SK-N-SH (cell line): ENCODE measurements at regions not wholly inside any gene's neighbourhood (a gene's known extent, or its start where the extent isn't known, plus 50 kb on each side); places are given as distances from the start of the nearest gene placed in this dataset.

Experiments
- CTCF ChIA-PET: fragments of 300-600, 350-600 bp; formaldehyde crosslinking; extraction: SDS; loops from one replicate; lab custom pipeline; 2021; lab: Yijun Ruan, JAX
- POLR2A ChIA-PET: fragments of 350-600 bp; sonication (Branson Sonifier 250); formaldehyde crosslinking; extraction: SDS; loops from one replicate; lab custom pipeline; 2020; ENCODE audit warnings: antibody characterized with exemption, inconsistent platforms; lab: Yijun Ruan, JAX
- DNase-seq: peaks from one replicate; pipeline ENCODE4 v3.0.0; 2012
- H2AFZ ChIP-seq: fragments of 200-600 bp; sonication (generic); 2 replicates; pipeline ENCODE4 v1.8.1; 2016; ENCODE audit warnings: antibody characterized with exemption, mild to moderate bottlenecking, low read depth
- H3F3A ChIP-seq: fragments of 200-600 bp; sonication (generic); replicated peaks from 2 replicates; pipeline ENCODE3; 2016; ENCODE audit warnings: antibody characterized with exemption, mild to moderate bottlenecking; ENCODE audit not compliant: insufficient read depth
- H3K27ac ChIP-seq, 2 experiments: fragments of 200-500 bp in 1 of 2; fragments of 200-600 bp in 1 of 2; sonication (Bioruptor generic) in 1 of 2; sonication (generic), shearing (Covaris generic) in 1 of 2; 2 replicates each; pipeline versions ENCODE4 v1.5.1 to v1.6.1; 2014 to 2016; ENCODE audit warnings: low read depth in 2 of 2, inconsistent platforms in 1 of 2, low read length in 1 of 2, mild to moderate bottlenecking in 1 of 2, mixed read lengths in 1 of 2
- H3K27me3 ChIP-seq: fragments of 200-600 bp; sonication (generic), shearing (Covaris generic); 2 replicates; pipeline ENCODE4 v1.6.1; 2016; ENCODE audit warnings: mixed run types; ENCODE audit not compliant: insufficient read depth
- H3K36me3 ChIP-seq, 2 experiments: fragments of 200-500 bp in 1 of 2; fragments of 200-600 bp in 1 of 2; sonication (Bioruptor generic) in 1 of 2; sonication (generic) in 1 of 2; replicated peaks in 1 of 2; 2 replicates each; pipeline versions ENCODE3 to v1.5.1; 2014 to 2016; ENCODE audit warnings: low read length in 1 of 2, mild to moderate bottlenecking in 1 of 2; ENCODE audit not compliant: insufficient read depth in 2 of 2, control insufficient read depth in 1 of 2
- H3K4me1 ChIP-seq, 2 experiments: fragments of 200-500 bp in 1 of 2; fragments of 200-600 bp in 1 of 2; sonication (Bioruptor generic) in 1 of 2; sonication (generic), shearing (Covaris generic) in 1 of 2; 2 replicates each; pipeline versions ENCODE4 v1.5.1 to v1.6.1; 2014 to 2016; ENCODE audit warnings: low read depth in 1 of 2, low read length in 1 of 2, mixed run types in 1 of 2; ENCODE audit not compliant: insufficient read depth in 2 of 2, control insufficient read depth in 1 of 2
- H3K4me2 ChIP-seq: fragments of 200-600 bp; sonication (generic), shearing (Covaris generic); 2 replicates; pipeline ENCODE4 v1.6.1; 2017; ENCODE audit warnings: mixed run types
- H3K4me3 ChIP-seq, 2 experiments: fragments of 200-500 bp in 1 of 2; fragments of 200-600 bp in 1 of 2; sonication (Bioruptor generic) in 1 of 2; sonication (generic), shearing (Covaris generic) in 1 of 2; 2 replicates each; pipeline versions ENCODE4 v1.5.1 to v1.8.1; 2014 to 2016; ENCODE audit warnings: low read depth in 2 of 2, inconsistent platforms in 1 of 2, low read length in 1 of 2, mild to moderate bottlenecking in 1 of 2, mixed read lengths in 1 of 2, moderate library complexity in 1 of 2
- H3K79me2 ChIP-seq: fragments of 200-600 bp; sonication (generic); 2 replicates; pipeline ENCODE4 v1.8.1; 2017; ENCODE audit warnings: mild to moderate bottlenecking; ENCODE audit not compliant: insufficient read depth
- H3K9ac ChIP-seq: fragments of 200-600 bp; sonication (generic); 2 replicates; pipeline ENCODE4 v1.6.1; 2017; ENCODE audit warnings: mixed run types
- H3K9me2 ChIP-seq: fragments of 200-600 bp; sonication (generic); 2 replicates; pipeline ENCODE4 v1.6.1; 2017; ENCODE audit warnings: mixed run types
- H3K9me3 ChIP-seq: fragments of 200-600 bp; sonication (generic); 2 replicates; pipeline ENCODE4 v1.6.1; 2017; ENCODE audit warnings: mixed run types, mild to moderate bottlenecking, moderate library complexity
- H4K20me1 ChIP-seq: fragments of 200-600 bp; sonication (generic); 2 replicates; pipeline ENCODE4 v1.6.1; 2017; ENCODE audit warnings: mild to moderate bottlenecking, mixed run types; ENCODE audit not compliant: insufficient read depth
- CHD2 ChIP-seq: fragments of 150-350 bp; IDR thresholded peaks from 2 replicates; pipeline ENCODE4 v1.6.1; 2018; ENCODE audit warnings: low read length; ENCODE audit not compliant: partially characterized antibody
- ELF1 ChIP-seq: IDR thresholded peaks from 2 replicates; pipeline ENCODE4 v1.4.0; 2012
- EZH2phosphoT487 ChIP-seq: fragments of 200-600 bp; sonication (generic); IDR thresholded peaks from 2 replicates; pipeline ENCODE4 v1.6.1; 2017; ENCODE audit warnings: low read depth, mixed run types, mild to moderate bottlenecking, antibody characterized with exemption, moderate library complexity, borderline replicate concordance
- FOSL2 ChIP-seq: IDR thresholded peaks from 2 replicates; pipeline ENCODE4 v1.4.0; 2012; ENCODE audit warnings: low read depth, mild to moderate bottlenecking, moderate library complexity, borderline replicate concordance
- FOXJ3 ChIP-seq: sonication (generic); formaldehyde crosslinking; IDR thresholded peaks from 2 replicates; pipeline ENCODE4 v1.5.1; 2020; ENCODE audit warnings: mild to moderate bottlenecking, missing genetic modification reagents
- FOXM1 ChIP-seq: IDR thresholded peaks from 2 replicates; pipeline ENCODE4 v1.4.0; 2012; ENCODE audit warnings: low read depth, mild to moderate bottlenecking
- GABPA ChIP-seq: IDR thresholded peaks from 2 replicates; pipeline ENCODE4 v1.4.0; 2012; ENCODE audit warnings: low read depth, mild to moderate bottlenecking
- GATA2 ChIP-seq: sonication (generic); formaldehyde crosslinking; IDR thresholded peaks from 2 replicates; pipeline ENCODE4 v1.5.0; 2020; ENCODE audit warnings: mild to moderate bottlenecking, missing genetic modification reagents
- IRF3 ChIP-seq: fragments of 150-350 bp; IDR thresholded peaks from 2 replicates; pipeline ENCODE4 v1.6.1; 2016; ENCODE audit warnings: mild to moderate bottlenecking, low read depth, low read length
- MAX ChIP-seq: IDR thresholded peaks from 2 replicates; pipeline ENCODE4 v1.4.0; 2012; ENCODE audit warnings: low read depth
- MXI1 ChIP-seq: IDR thresholded peaks from 2 replicates; pipeline ENCODE4 v1.6.1; 2012; ENCODE audit warnings: mild to moderate bottlenecking, low read depth, low read length, improper control_type of control experiment
- NRF1 ChIP-seq: IDR thresholded peaks from 2 replicates; pipeline ENCODE4 v1.6.1; 2012; ENCODE audit warnings: low read depth, mild to moderate bottlenecking, low read length
- PBX3 ChIP-seq: IDR thresholded peaks from 2 replicates; pipeline ENCODE4; 2012
- RAD21 ChIP-seq: IDR thresholded peaks from 2 replicates; pipeline ENCODE4 v1.6.1; 2012; ENCODE audit warnings: mild to moderate bottlenecking, low read length
- RCOR1 ChIP-seq: fragments of 150-350 bp; IDR thresholded peaks from 2 replicates; pipeline ENCODE4 v1.6.1; 2017; ENCODE audit warnings: antibody characterized with exemption, low read length
- RXRA ChIP-seq: IDR thresholded peaks from 2 replicates; pipeline ENCODE4 v1.4.0; 2012; ENCODE audit warnings: low read depth, mild to moderate bottlenecking, borderline replicate concordance
- SMC3 ChIP-seq: IDR thresholded peaks from 2 replicates; pipeline ENCODE4 v1.6.1; 2012; ENCODE audit warnings: low read depth, low read length, improper control_type of control experiment
- TCF12 ChIP-seq: IDR thresholded peaks from 2 replicates; pipeline ENCODE4 v1.4.0; 2012
- ZBTB33 ChIP-seq: IDR thresholded peaks from 2 replicates; pipeline ENCODE4 v1.4.0; 2012; ENCODE audit warnings: low read depth, borderline replicate concordance
- WGBS: methylation state at CpG from one replicate; pipeline ENCODE4 v1.1.6; 2017; ENCODE audit warnings: low lambda C conversion rate; 5-methylcytosine and 5-hydroxymethylcytosine counted together

- H3F3A ChIP-seq, result no peaks in the 10 kb centered on the region
- H3K4me2 ChIP-seq, result no peak overlapping the region
- H3K79me2 ChIP-seq, result no peaks in the 10 kb centered on the region
- no peaks in the 10 kb centered on the region for H4K20me1 ChIP-seq
- POLR2A ChIA-PET, result no interaction called here
- H3K4me1 ChIP-seq, result peaks cover 0 to 2% of the 10 kb centered on the region in 2 experiments; a peak in 1 of 4 replicates
- no peaks in the 10 kb centered on the region for H3K9me3 ChIP-seq
- CTCF ChIA-PET, result interaction anchor here (1.2 to 1.3 kb wide), 2 partner anchors 30 to 322 kb away, joined by 3 read pairs; no protein-coding TSS in a partner anchor
- no peak for DNase-seq
- H3K9ac ChIP-seq, result no peak overlapping the region
- no peak overlapping the region for H2AFZ ChIP-seq
- H3K27me3 ChIP-seq, result no peaks in the 10 kb centered on the region
- TF ChIP-seq MXI1 (no peak), PBX3 (no peak), FOXM1 (no peak), TCF12 (no peak), MAX (no peak), RAD21 (no peak), GATA2 (CRISPR knock-in tag) (no peak), ZBTB33 (no peak), GABPA (no peak), IRF3 (no peak)
- 10% methylated on average over 6 of the region's 6 CpGs for WGBS
- H3K27ac ChIP-seq, result no peak overlapping the region
- H3K4me3 ChIP-seq, result no peak overlapping the region
- no peaks in the 10 kb centered on the region for H3K36me3 ChIP-seq
- H3K9me2 ChIP-seq, result no peaks in the 10 kb centered on the region
These were observed 421.5 kb downstream of the TSHZ3 start for GRCh38 chr19:30927705-30928104.

GRCh38 chr19:30924670-30925069 lies 424.6 kb downstream of the TSHZ3 start:
- Histone ChIP-seq H3K4me3 (no peak overlapping the region), H3K9me2 (no peaks in the 10 kb centered on the region), H3K4me2 (no peak overlapping the region), H3K27me3 (no peaks in the 10 kb centered on the region), H3K9me3 (no peaks in the 10 kb centered on the region), H2AFZ (no peak overlapping the region), H3K9ac (no peak overlapping the region), H4K20me1 (no peaks in the 10 kb centered on the region), H3K27ac (no peak overlapping the region), H3K4me1 (peaks cover 0 to 2% of the 10 kb centered on the region in 2 experiments; a peak in 1 of 4 replicates), H3K36me3 (no peaks in the 10 kb centered on the region), H3K79me2 (no peaks in the 10 kb centered on the region), H3F3A (no peaks in the 10 kb centered on the region)
- ChIA-PET CTCF (no interaction called here), POLR2A (no interaction called here)
- 56% methylated on average over 11 of the region's 11 CpGs for WGBS
- DNase-seq, result no peak
- TF ChIP-seq MXI1 (no peak), NRF1 (no peak), SMC3 (no peak), PBX3 (no peak), ELF1 (no peak), RCOR1 (no peak), RAD21 (no peak), EZH2phosphoT487 (no peak), FOXJ3 (CRISPR knock-in tag) (no peak), FOSL2 (no peak), RXRA (no peak), CHD2 (no peak), TCF12 (no peak), IRF3 (no peak), ZBTB33 (no peak)
